Activated CD8-positive, alpha-beta memory T cell treated with anti-CD3 and anti-CD28 coated beads, Interleukin-2, amount 50 U/mL, for 48 hours (primary cell): ENCODE measurements at regions not wholly inside any gene's neighbourhood (a gene's known extent, or its start where the extent isn't known, plus 50 kb on each side); places are given as distances from the start of the nearest gene placed in this dataset.
"Not testable (repeated sequence)": the region's sequence is repeated elsewhere in the genome, so short reads cannot be mapped to it uniquely, and the experiment has no call there.

ENCODE experiments used
- DNase-seq: peaks from one replicate; pipeline ENCODE4 v3.0.0-alpha.2; 2020

GRCh38 chr6:14501914-14502313 is 384.3 kb downstream of the CD83 start:
- DNase-seq, result no peak

GRCh38 chr6:14502551-14502950 is 385.0 kb downstream of the CD83 start:
- DNase-seq, result no peak

- no peak for DNase-seq
Observed at GRCh38 chr6:14505401-14505800, 387.8 kb downstream of the CD83 start.

GRCh38 chr6:14506656-14507246 is 389.2 kb downstream of the CD83 start:
- no peak for DNase-seq

- DNase-seq, result no peak
Observed at GRCh38 chr6:14509120-14509519, 391.5 kb downstream of the CD83 start.

GRCh38 chr6:14510038-14510437 is 392.5 kb downstream of the CD83 start:
- DNase-seq, result no peak

GRCh38 chr6:14511061-14511586 is 393.6 kb downstream of the CD83 start:
- no peak for DNase-seq

- DNase-seq, result no peak
Observed at GRCh38 chr6:14512246-14512645, 394.7 kb downstream of the CD83 start.

- no peak for DNase-seq
Observed at GRCh38 chr6:14513496-14514393, 396.2 kb downstream of the CD83 start.

- no peak for DNase-seq
Observed at GRCh38 chr6:14516956-14517355, 399.4 kb downstream of the CD83 start.

GRCh38 chr6:14517516-14518105 is 400.0 kb downstream of the CD83 start:
- DNase-seq, result no peak

GRCh38 chr6:14518515-14519217 is 401.1 kb downstream of the CD83 start:
- DNase-seq, result no peak

- DNase-seq, result no peak
Observed at GRCh38 chr6:14520029-14520428, 402.5 kb downstream of the CD83 start.

- DNase-seq, result no peak
Observed at GRCh38 chr6:14520536-14520935, 403.0 kb downstream of the CD83 start.

- no peak for DNase-seq
Observed at GRCh38 chr6:14521141-14521540, 403.6 kb downstream of the CD83 start.

- not testable (repeated sequence) for DNase-seq
Observed at GRCh38 chr6:14521861-14522260, 404.3 kb downstream of the CD83 start.

GRCh38 chr6:14524319-14524718 is 406.7 kb downstream of the CD83 start:
- no peak for DNase-seq

- no peak for DNase-seq
Observed at GRCh38 chr6:14530385-14530784, 412.8 kb downstream of the CD83 start.

- no peak for DNase-seq
Observed at GRCh38 chr6:14533446-14533845, 415.9 kb downstream of the CD83 start.

GRCh38 chr6:14537030-14537429 is 419.5 kb downstream of the CD83 start:
- no peak for DNase-seq

- no peak for DNase-seq
Observed at GRCh38 chr6:14540276-14540675, 422.7 kb downstream of the CD83 start.

- no peak for DNase-seq
Observed at GRCh38 chr6:14540810-14541540, 423.4 kb downstream of the CD83 start.
